GM23248 (cell line): ENCODE measurements at regions not wholly inside any gene's neighbourhood (a gene's known extent, or its start where the extent isn't known, plus 50 kb on each side); places are given as distances from the start of the nearest gene placed in this dataset.
"Not testable (repeated sequence)": the region's sequence is repeated elsewhere in the genome, so short reads cannot be mapped to it uniquely, and the experiment has no call there.

Experiments
- DNase-seq: peaks from one replicate; pipeline ENCODE4 v3.0.0-alpha.2; 2015
- H2AFZ ChIP-seq: fragments of 200-600 bp; sonication (generic); 2 replicates; pipeline ENCODE4 v1.6.1; 2016; ENCODE audit warnings: antibody characterized with exemption
- H3F3A ChIP-seq: fragments of 200-600 bp; sonication (generic); 2 replicates; pipeline ENCODE4 v1.6.1; 2016; ENCODE audit warnings: mild to moderate bottlenecking, antibody characterized with exemption, mixed run types; ENCODE audit not compliant: insufficient read depth
- H3K27ac ChIP-seq: fragments of 200-600 bp; sonication (generic); 2 replicates; pipeline ENCODE4 v1.5.1; 2016; ENCODE audit warnings: mild to moderate bottlenecking
- H3K27me3 ChIP-seq: fragments of 200-600 bp; sonication (generic); replicated peaks from 2 replicates; pipeline ENCODE4 v1.6.1; 2016; ENCODE audit warnings: mild to moderate bottlenecking; ENCODE audit not compliant: insufficient read depth
- H3K36me3 ChIP-seq: fragments of 200-600 bp; sonication (generic); 2 replicates; pipeline ENCODE4 v1.6.1; 2016; ENCODE audit warnings: low read depth, mild to moderate bottlenecking
- H3K4me1 ChIP-seq: fragments of 200-600 bp; sonication (generic); 2 replicates; pipeline ENCODE4 v1.6.1; 2016; ENCODE audit warnings: mild to moderate bottlenecking; ENCODE audit not compliant: insufficient read depth
- H3K4me2 ChIP-seq: fragments of 200-600 bp; sonication (generic); one replicate; pipeline ENCODE4 v1.6.1; 2016; ENCODE audit warnings: mild to moderate bottlenecking; ENCODE audit not compliant: unreplicated experiment
- H3K4me3 ChIP-seq: fragments of 200-600 bp; sonication (generic); 2 replicates; pipeline ENCODE4 v1.5.1; 2016; ENCODE audit warnings: mild to moderate bottlenecking
- H3K79me2 ChIP-seq: fragments of 200-600 bp; sonication (generic); 2 replicates; pipeline ENCODE4 v1.6.1; 2016; ENCODE audit warnings: mild to moderate bottlenecking; ENCODE audit not compliant: insufficient read depth
- H3K9ac ChIP-seq: fragments of 200-600 bp; sonication (generic); 2 replicates; pipeline ENCODE4 v1.6.1; 2016; ENCODE audit warnings: mild to moderate bottlenecking
- H3K9me2 ChIP-seq: fragments of 200-600 bp; sonication (generic); 2 replicates; pipeline ENCODE4 v1.6.1; 2016; ENCODE audit warnings: mixed run types, mild to moderate bottlenecking, moderate library complexity; ENCODE audit not compliant: insufficient read depth
- H3K9me3 ChIP-seq: fragments of 200-600 bp; sonication (generic); one replicate; pipeline ENCODE4 v1.6.1; 2017; ENCODE audit warnings: low read depth
- H4K20me1 ChIP-seq: fragments of 200-600 bp; sonication (generic); 2 replicates; pipeline ENCODE4 v1.6.0; 2016; ENCODE audit not compliant: insufficient read depth
- EZH2 ChIP-seq: fragments of 200-600 bp; sonication (generic); IDR thresholded peaks from 2 replicates; pipeline ENCODE4 v1.6.1; 2018; ENCODE audit warnings: antibody characterized with exemption, mild to moderate bottlenecking; ENCODE audit not compliant: insufficient read depth, poor library complexity, severe bottlenecking
- EZH2phosphoT487 ChIP-seq: fragments of 200-600 bp; sonication (generic); IDR thresholded peaks from 2 replicates; pipeline ENCODE4 v1.6.1; 2018; ENCODE audit warnings: antibody characterized with exemption, moderate library complexity, mild to moderate bottlenecking, low read depth; ENCODE audit not compliant: insufficient read depth
- WGBS, 2 experiments: methylation state at CpG; one replicate each; pipeline ENCODE4 v1.1.6; 2015 to 2017; ENCODE audit warnings: low lambda C conversion rate in 2 of 2, low coverage in 1 of 2; ENCODE audit errors: missing lambda C conversion rate in 2 of 2; 5-methylcytosine and 5-hydroxymethylcytosine counted together
- in situ Hi-C: fragments of 300-500 bp; cut with MboI; formaldehyde crosslinking; loops from 2 replicates; pipeline ENCODE4 v1.15.0; 2020

DNA sequence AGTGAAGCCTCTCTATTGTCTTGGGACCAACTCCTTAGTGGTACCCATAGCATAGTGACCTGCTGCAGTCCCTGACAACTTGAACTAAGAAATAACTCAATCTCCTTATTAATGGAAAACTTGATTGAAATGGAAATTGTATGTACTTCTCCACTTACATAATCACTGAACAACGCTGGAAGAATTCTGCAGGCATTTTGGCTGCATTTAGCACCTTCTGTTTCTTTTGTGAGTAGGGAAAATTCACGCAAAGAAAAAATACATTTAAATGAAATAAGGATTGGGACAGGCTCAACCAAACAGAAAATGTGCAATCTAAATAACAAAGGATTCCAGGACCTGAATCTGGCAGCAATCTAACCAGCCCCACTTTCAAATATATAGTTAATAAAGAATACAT, 126.9 kb upstream of the GHITM start:
- H3K4me2 ChIP-seq = no peak overlapping the region
- no peak overlapping the region for H2AFZ ChIP-seq
- H3K79me2 ChIP-seq = no peaks in the 10 kb centered on the region
- H3K9me2 ChIP-seq = no peaks in the 10 kb centered on the region
- no peaks in the 10 kb centered on the region for H4K20me1 ChIP-seq
- WGBS, 2 experiments = 14 to 19% methylated on average over 2 of the region's 2 CpGs
- no peak overlapping the region for H3K4me3 ChIP-seq
- H3K27me3 ChIP-seq = no peaks in the 10 kb centered on the region
- no peak overlapping the region for H3K27ac ChIP-seq
- no peaks in the 10 kb centered on the region for H3K4me1 ChIP-seq
- no peaks in the 10 kb centered on the region for H3K36me3 ChIP-seq
- DNase-seq = no peak
- TF ChIP-seq EZH2phosphoT487 = no peak
- TF ChIP-seq EZH2 = no peak
- in situ Hi-C loops = no loop called here
- H3F3A ChIP-seq = no peaks in the 10 kb centered on the region
- H3K9me3 ChIP-seq = no peaks in the 10 kb centered on the region
- H3K9ac ChIP-seq = no peak overlapping the region

DNA sequence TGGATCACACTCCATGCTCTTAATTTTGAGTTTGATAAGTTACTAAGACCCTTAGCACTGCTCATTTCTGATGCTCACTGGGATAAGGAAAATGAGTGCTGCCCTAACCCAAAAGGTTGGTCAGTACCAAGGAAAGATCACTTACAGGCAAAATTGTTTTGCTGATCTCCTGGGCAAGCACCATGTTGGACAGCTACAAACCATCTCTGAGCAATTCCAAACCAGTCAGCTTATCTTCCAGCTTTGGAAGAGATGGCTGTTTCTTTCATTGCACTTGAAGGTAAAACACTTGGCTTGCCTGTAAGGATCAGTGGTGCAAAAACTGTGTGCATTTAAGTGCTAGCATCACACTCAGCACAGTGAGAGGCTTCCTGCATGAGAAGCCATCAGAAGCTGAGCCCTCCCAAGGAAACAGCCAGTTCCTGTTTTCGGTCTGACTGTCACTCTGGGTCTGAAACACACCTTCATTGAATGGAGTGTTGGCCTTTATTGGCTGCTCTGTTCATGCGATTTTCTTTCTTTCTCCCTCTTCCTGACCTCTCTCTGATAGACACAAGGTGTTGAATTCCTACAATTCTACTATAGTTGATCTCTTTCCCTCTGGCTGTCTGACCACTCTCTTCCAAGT, 126.4 kb upstream of the GHITM start:
- H2AFZ ChIP-seq = no peak overlapping the region
- no peaks in the 10 kb centered on the region for H3K36me3 ChIP-seq
- no peak overlapping the region for H3K4me2 ChIP-seq
- no peak overlapping the region for H3K9ac ChIP-seq
- H4K20me1 ChIP-seq = no peaks in the 10 kb centered on the region
- H3F3A ChIP-seq = no peaks in the 10 kb centered on the region
- 24% methylated on average over 2 of the region's 2 CpGs for WGBS, 2 experiments
- no peaks in the 10 kb centered on the region for H3K9me3 ChIP-seq
- no peaks in the 10 kb centered on the region for H3K9me2 ChIP-seq
- no peaks in the 10 kb centered on the region for H3K27me3 ChIP-seq
- no peak overlapping the region for H3K27ac ChIP-seq
- no peak for DNase-seq
- in situ Hi-C loops = no loop called here
- H3K79me2 ChIP-seq = no peaks in the 10 kb centered on the region
- H3K4me3 ChIP-seq = no peak overlapping the region
- no peaks in the 10 kb centered on the region for H3K4me1 ChIP-seq
- TF ChIP-seq EZH2phosphoT487 (no peak), EZH2 (no peak)

DNA sequence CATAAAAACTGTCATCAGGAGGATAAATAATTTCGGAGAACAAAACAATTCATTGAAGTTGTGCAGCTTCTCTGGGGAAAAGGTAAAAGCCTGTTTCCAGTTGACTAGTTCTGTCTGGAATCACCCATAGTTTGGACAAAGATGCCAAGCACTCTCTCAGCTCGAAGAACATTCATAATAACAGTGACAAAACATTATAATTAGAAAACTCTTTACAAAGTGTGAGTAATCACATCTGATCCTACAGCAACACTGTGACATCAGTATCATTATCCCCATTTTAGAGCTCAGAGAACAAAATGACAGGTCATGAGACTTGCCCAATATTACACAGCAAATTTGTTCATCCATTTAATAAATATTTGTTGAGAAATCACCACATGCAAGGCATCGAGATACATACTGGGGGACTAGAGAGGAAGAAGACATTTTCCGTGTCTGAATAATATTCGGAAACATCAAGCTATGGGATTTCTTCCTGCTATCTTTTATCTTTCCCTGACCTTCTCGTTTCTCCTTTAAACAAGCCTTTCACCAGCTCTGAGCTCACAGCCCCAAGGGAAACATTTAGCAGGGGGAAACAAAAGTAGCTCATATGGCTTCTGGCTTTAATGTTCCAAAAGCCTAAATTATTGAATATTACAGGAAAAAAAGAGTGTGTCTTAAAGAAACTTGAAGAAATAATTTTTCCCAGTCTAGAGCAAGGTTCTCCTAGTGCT, 123.3 kb upstream of the GHITM start:
- Histone ChIP-seq H3K9me3 (no peaks in the 10 kb centered on the region), H3K9ac (no peak overlapping the region), H3K4me2 (no peak overlapping the region), H4K20me1 (no peaks in the 10 kb centered on the region), H3K36me3 (no peaks in the 10 kb centered on the region), H3K4me1 (no peaks in the 10 kb centered on the region), H3K79me2 (no peaks in the 10 kb centered on the region), H3K4me3 (no peak overlapping the region), H3K9me2 (no peaks in the 10 kb centered on the region), H3K27me3 (no peaks in the 10 kb centered on the region), H3F3A (no peaks in the 10 kb centered on the region), H3K27ac (no peak overlapping the region), H2AFZ (no peak overlapping the region)
- no peak for TF ChIP-seq EZH2phosphoT487
- TF ChIP-seq EZH2 = no peak
- in situ Hi-C loops = no loop called here
- 17 to 21% methylated on average over 6 of the region's 6 CpGs for WGBS, 2 experiments
- DNase-seq = no peak

DNA sequence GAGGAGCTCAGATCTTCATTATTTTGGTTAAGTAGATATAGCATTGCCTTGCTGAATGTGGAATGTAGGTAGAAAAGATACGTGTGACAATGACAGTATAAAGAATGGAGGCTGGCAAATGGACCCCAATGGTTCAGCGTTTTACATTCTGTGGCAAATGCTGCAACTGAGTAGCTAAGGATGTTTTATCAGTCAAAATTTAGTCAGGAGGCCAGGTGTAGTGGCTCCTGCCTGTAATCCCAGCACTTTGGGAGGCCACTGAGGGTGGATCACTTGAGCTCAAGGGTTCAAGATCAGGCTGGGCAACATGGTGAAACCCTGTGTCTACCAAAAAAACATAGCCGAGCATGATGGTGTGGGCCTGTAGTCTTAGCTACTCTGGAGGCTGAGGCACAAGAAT, 120.5 kb upstream of the GHITM start:
- no peak for TF ChIP-seq EZH2
- H3K79me2 ChIP-seq = no peaks in the 10 kb centered on the region
- H4K20me1 ChIP-seq = no peaks in the 10 kb centered on the region
- DNase-seq = no peak
- no peak overlapping the region for H3K4me2 ChIP-seq
- H3K4me1 ChIP-seq = no peaks in the 10 kb centered on the region
- H3K9me2 ChIP-seq = no peaks in the 10 kb centered on the region
- WGBS, 2 experiments = 15 to 23% methylated on average over 3 of the region's 3 CpGs
- H3F3A ChIP-seq = no peaks in the 10 kb centered on the region
- H3K9ac ChIP-seq = no peak overlapping the region
- in situ Hi-C loops = no loop called here
- H3K27me3 ChIP-seq = no peaks in the 10 kb centered on the region
- no peak overlapping the region for H3K27ac ChIP-seq
- H3K4me3 ChIP-seq = no peak overlapping the region
- H3K9me3 ChIP-seq = no peaks in the 10 kb centered on the region
- H2AFZ ChIP-seq = no peak overlapping the region
- no peaks in the 10 kb centered on the region for H3K36me3 ChIP-seq

DNA sequence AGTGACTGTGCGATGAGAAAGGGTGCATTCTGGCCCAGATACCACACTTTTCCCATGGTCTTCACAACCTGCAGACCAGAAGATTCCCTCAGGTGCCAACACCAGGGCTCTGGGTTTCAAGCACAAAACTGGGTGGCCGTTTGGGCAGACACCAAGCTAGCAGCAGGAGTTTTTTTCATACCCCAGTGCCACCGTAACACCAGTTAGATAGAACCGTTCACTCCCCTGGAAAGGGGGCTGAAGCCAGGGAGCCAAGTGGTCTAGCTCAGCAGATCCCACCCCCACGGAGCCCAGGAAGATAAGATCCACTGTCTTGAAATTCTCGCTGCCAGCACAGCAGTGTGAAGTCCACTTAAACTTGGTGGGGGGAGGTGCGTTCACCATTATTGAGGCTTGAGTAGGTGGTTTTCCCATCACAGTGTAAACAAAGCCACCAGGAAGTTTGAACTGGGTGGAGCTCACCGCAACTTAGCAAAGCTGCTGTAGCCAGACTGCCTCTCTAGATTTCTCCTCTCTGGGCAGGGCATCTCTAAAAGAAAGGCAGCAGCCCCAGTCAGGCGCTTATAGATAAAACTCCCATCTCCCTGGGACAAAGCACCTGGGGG, 119.4 kb upstream of the GHITM start:
- H3K9ac ChIP-seq, DNase-seq, H3K27ac ChIP-seq, H2AFZ ChIP-seq, H3K4me2 ChIP-seq, in situ Hi-C loops, H3K36me3 ChIP-seq, H3F3A ChIP-seq, H3K79me2 ChIP-seq, H3K9me3 ChIP-seq, H3K9me2 ChIP-seq, H4K20me1 ChIP-seq, H3K27me3 ChIP-seq, H3K4me1 ChIP-seq, H3K4me3 ChIP-seq: not testable (repeated sequence)
- WGBS, 2 experiments = 38 to 44% methylated on average over 9 of the region's 9 CpGs
